ENCODE measurements at regions not wholly inside any gene's neighbourhood (a gene's known extent, or its start where the extent isn't known, plus 50 kb on each side); places are given as distances from the start of the nearest gene placed in this dataset.

DNA sequence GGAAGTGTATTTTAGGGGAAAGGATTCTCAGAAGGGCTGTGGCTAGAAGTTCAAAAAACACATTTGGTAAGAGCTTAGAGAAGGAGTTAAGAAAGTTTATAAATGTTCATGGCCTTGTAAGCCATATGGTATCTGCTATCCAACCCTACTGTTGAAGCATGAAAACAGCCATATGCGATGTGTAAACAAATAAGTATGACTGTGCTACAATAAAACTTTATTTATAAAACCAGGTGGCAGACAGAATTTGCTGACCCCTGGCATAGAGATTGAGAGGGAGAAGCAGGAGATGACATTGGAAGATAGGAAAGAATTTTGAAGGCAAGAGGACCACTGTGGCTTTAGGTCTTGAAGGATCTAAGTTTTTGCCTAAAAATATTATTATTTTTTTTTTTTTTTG lies 583.5 kb downstream of the DOK5 start:
- no peak for TF ChIP-seq CTCF (IDR thresholded peaks at IDR 0.05)
- no peak for TF ChIP-seq POLR2A (IDR thresholded peaks at IDR 0.05)
- no peak for TF ChIP-seq POLR2AphosphoS5 (IDR thresholded peaks at IDR 0.05)
- no peak for TF ChIP-seq EP300 (IDR thresholded peaks at IDR 0.05)
- H3K4me3 ChIP-seq = no peak overlapping the region
- no peaks in the 10 kb centered on the region for H3K4me1 ChIP-seq
- peaks cover 0 to 10% (median 0%) of the 10 kb centered on the region in 3 donors for H3K9me3 ChIP-seq
- no peaks in the 10 kb centered on the region for H3K27me3 ChIP-seq
- 76 to 86% methylated on average over 1 of the region's 1 CpG for WGBS, 2 donors (ENCODE audit: low coverage in 1 of 2)
- H3K36me3 ChIP-seq = no peaks in the 10 kb centered on the region
- H3K27ac ChIP-seq = no peak overlapping the region
- no peak for ATAC-seq

DNA sequence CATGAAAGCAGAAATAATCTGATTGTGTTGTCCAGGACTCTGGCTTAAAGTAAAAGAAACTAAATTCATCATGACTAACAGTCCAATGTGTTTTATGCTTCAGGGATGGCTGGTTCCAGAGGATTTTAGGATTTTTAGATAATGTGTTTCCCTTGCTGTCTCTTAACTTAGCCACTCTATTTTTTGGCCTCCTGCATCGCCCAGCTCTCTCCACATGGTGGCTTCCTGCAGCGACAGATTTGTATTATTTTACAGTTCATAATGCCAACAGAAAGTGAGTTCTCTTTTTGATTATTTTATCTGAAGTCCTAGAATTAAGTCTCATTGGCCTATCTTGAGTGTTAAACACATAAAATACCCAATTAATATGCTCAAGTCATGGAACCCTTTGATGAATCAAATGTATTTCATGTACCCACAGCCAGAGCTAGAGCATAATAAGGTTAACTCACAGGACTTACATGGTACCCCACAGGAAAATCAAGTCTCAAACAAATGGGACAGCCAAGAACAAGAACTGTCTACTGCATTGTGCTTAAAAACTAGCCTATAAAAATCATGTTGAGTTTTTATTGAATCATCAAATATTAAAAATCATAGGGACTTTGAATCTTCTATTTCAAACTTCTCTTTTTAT lies 582.5 kb downstream of the DOK5 start:
- 28 to 48% methylated on average over 2 of the region's 2 CpGs for WGBS, 2 donors (ENCODE audit: low coverage in 1 of 2)

GRCh38 chr20:55054453-55054852 lies 579.1 kb downstream of the DOK5 start:
- Histone ChIP-seq H3K4me1 (no peaks in the 10 kb centered on the region), H3K9me3 (no peaks in the 10 kb centered on the region), H3K27me3 (no peaks in the 10 kb centered on the region), H3K36me3 (no peaks in the 10 kb centered on the region), H3K4me3 (no peak overlapping the region), H3K27ac (no peak overlapping the region)
- no peak for ATAC-seq
- TF ChIP-seq EP300 (IDR thresholded peaks at IDR 0.05) (no peak), POLR2A (IDR thresholded peaks at IDR 0.05) (no peak), CTCF (IDR thresholded peaks at IDR 0.05) (no peak), POLR2AphosphoS5 (IDR thresholded peaks at IDR 0.05) (no peak)
- WGBS, 2 donors (ENCODE audit: low coverage in 1 of 2) = 82 to 85% methylated on average over 3 of the region's 3 CpGs

More for the DNA sequence above, 582.5 kb downstream of the DOK5 start:
- Histone ChIP-seq H3K4me1 (no peaks in the 10 kb centered on the region), H3K9me3 (peaks cover 0 to 6% (median 0%) of the 10 kb centered on the region in 3 donors), H3K36me3 (no peaks in the 10 kb centered on the region), H3K4me3 (no peak overlapping the region), H3K27ac (no peak overlapping the region), H3K27me3 (no peaks in the 10 kb centered on the region)
- TF ChIP-seq POLR2AphosphoS5 (IDR thresholded peaks at IDR 0.05) (no peak), CTCF (IDR thresholded peaks at IDR 0.05) (no peak), EP300 (IDR thresholded peaks at IDR 0.05) (no peak), POLR2A (IDR thresholded peaks at IDR 0.05) (no peak)
- no peak for ATAC-seq

- H3K9me3 ChIP-seq = no peaks in the 10 kb centered on the region
- no peaks in the 10 kb centered on the region for H3K27me3 ChIP-seq
- no peaks in the 10 kb centered on the region for H3K4me1 ChIP-seq
- no peaks in the 10 kb centered on the region for H3K36me3 ChIP-seq
- WGBS, 2 donors (ENCODE audit: low coverage in 1 of 2) = 60 to 75% methylated on average over 1 of the region's 1 CpG
- H3K4me3 ChIP-seq = no peak overlapping the region
- no peak for TF ChIP-seq CTCF (IDR thresholded peaks at IDR 0.05)
- TF ChIP-seq POLR2AphosphoS5 (IDR thresholded peaks at IDR 0.05) = no peak
- TF ChIP-seq EP300 (IDR thresholded peaks at IDR 0.05) = no peak
- no peak for TF ChIP-seq POLR2A (IDR thresholded peaks at IDR 0.05)
- ATAC-seq = no peak
- H3K27ac ChIP-seq = no peak overlapping the region
Observed at GRCh38 chr20:55053389-55053788, 578.0 kb downstream of the DOK5 start.

- H3K4me3 ChIP-seq = no peak overlapping the region
- ATAC-seq = no peak
- H3K36me3 ChIP-seq = no peaks in the 10 kb centered on the region
- no peaks in the 10 kb centered on the region for H3K4me1 ChIP-seq
- TF ChIP-seq EP300 (IDR thresholded peaks at IDR 0.05) (no peak), POLR2AphosphoS5 (IDR thresholded peaks at IDR 0.05) (no peak), CTCF (IDR thresholded peaks at IDR 0.05) (no peak), POLR2A (IDR thresholded peaks at IDR 0.05) (no peak)
- H3K27ac ChIP-seq = no peak overlapping the region
- no peaks in the 10 kb centered on the region for H3K27me3 ChIP-seq
- WGBS, 2 donors (ENCODE audit: low coverage in 1 of 2) = 65 to 88% methylated on average over 2 of the region's 2 CpGs
- no peaks in the 10 kb centered on the region for H3K9me3 ChIP-seq
Observed at GRCh38 chr20:55052459-55052858, 577.1 kb downstream of the DOK5 start.
